B cell (primary cell): ENCODE measurements at regions not wholly inside any gene's neighbourhood (a gene's known extent, or its start where the extent isn't known, plus 50 kb on each side); places are given as distances from the start of the nearest gene placed in this dataset.

Source experiments
- CTCF ChIP-seq: fragments of 200-600 bp; IDR thresholded peaks from one replicate; pipeline ENCODE4 v1.8.0; 2022; ENCODE audit warnings: antibody characterized with exemption, mild to moderate bottlenecking
- EZH2 ChIP-seq: IDR thresholded peaks from 2 replicates; pipeline ENCODE4 v1.6.1; 2012; ENCODE audit warnings: borderline replicate concordance, low read depth, mild to moderate bottlenecking, moderate library complexity, low read length; ENCODE audit not compliant: insufficient read depth, poor library complexity, severe bottlenecking

GRCh38 chr21:32887026-32887425 lies 115.5 kb upstream of the PAXBP1 start:
- TF ChIP-seq EZH2 (no peak), CTCF (no peak)
